ENCODE measurements at regions not wholly inside any gene's neighbourhood (a gene's known extent, or its start where the extent isn't known, plus 50 kb on each side); places are given as distances from the start of the nearest gene placed in this dataset.

GRCh38 chr5:158202801-158203200, 343.9 kb upstream of the CLINT1 start:
- no peaks in the 10 kb centered on the region for H3K9me3 ChIP-seq
- WGBS, 5 donors = 73 to 92% (median 89%) methylated on average over 7 of the region's 7 CpGs
- DNase-seq = no peak
- peaks cover 0 to 6% (median 0%) of the 10 kb centered on the region in 3 donors for H3K27me3 ChIP-seq
- H3K27ac ChIP-seq = no peak overlapping the region
- no peaks in the 10 kb centered on the region for H3K36me3 ChIP-seq
- H3K4me1 ChIP-seq = no peaks in the 10 kb centered on the region
- TF ChIP-seq POLR2AphosphoS5 (IDR thresholded peaks at IDR 0.05) (no peak), POLR2A (IDR thresholded peaks at IDR 0.05) (no peak), EP300 (IDR thresholded peaks at IDR 0.05) (no peak)
- TF ChIP-seq, protein P1, sequence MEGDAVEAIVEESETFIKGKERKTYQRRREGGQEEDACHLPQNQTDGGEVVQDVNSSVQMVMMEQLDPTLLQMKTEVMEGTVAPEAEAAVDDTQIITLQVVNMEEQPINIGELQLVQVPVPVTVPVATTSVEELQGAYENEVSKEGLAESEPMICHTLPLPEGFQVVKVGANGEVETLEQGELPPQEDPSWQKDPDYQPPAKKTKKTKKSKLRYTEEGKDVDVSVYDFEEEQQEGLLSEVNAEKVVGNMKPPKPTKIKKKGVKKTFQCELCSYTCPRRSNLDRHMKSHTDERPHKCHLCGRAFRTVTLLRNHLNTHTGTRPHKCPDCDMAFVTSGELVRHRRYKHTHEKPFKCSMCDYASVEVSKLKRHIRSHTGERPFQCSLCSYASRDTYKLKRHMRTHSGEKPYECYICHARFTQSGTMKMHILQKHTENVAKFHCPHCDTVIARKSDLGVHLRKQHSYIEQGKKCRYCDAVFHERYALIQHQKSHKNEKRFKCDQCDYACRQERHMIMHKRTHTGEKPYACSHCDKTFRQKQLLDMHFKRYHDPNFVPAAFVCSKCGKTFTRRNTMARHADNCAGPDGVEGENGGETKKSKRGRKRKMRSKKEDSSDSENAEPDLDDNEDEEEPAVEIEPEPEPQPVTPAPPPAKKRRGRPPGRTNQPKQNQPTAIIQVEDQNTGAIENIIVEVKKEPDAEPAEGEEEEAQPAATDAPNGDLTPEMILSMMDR (IDR thresholded peaks at IDR 0.05) = no peak
- H3K4me3 ChIP-seq = no peak overlapping the region
- intact Hi-C loops (cut with DNase I; ENCODE audit: low total_unique reads) = no loop called here

GRCh38 chr5:158200619-158201018, 341.7 kb upstream of the CLINT1 start:
- TF ChIP-seq POLR2A (IDR thresholded peaks at IDR 0.05) (no peak), POLR2AphosphoS5 (IDR thresholded peaks at IDR 0.05) (no peak), EP300 (IDR thresholded peaks at IDR 0.05) (no peak)
- TF ChIP-seq, protein P1 (IDR thresholded peaks at IDR 0.05) = no peak
- Histone ChIP-seq H3K36me3 (no peaks in the 10 kb centered on the region), H3K27me3 (peaks cover 0 to 6% (median 0%) of the 10 kb centered on the region in 3 donors), H3K4me3 (no peak overlapping the region), H3K27ac (no peak overlapping the region), H3K9me3 (no peaks in the 10 kb centered on the region), H3K4me1 (no peaks in the 10 kb centered on the region)
- peak in 1 of 2 donors; percentile 31 for DNase-seq
- 72 to 91% (median 80%) methylated on average over 4 of the region's 4 CpGs for WGBS, 5 donors
- intact Hi-C loops (cut with DNase I; ENCODE audit: low total_unique reads) = no loop called here

DNA sequence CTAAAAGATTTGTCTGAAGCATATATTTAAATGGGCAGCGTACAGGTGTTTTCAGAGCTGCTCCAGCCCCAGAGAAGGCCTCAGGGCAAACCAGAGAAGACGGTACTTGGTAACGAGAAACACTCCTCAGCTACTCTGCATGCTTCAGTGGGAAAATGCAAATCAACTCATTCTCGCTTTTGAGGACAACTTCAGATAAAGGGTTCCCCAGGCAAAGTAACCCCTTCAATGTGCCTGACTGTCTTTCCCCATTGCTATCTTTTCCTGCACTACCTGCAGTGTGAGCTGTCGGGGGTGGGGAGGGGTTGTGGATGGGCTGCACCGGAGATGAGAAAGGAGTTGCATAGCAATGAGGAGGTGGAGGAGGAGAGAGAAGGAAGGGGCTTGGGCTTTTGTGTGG, 339.7 kb upstream of the CLINT1 start:
- H3K4me1 ChIP-seq = no peaks in the 10 kb centered on the region
- H3K9me3 ChIP-seq = no peaks in the 10 kb centered on the region
- no peak overlapping the region for H3K27ac ChIP-seq
- H3K27me3 ChIP-seq = peaks cover 0 to 4% (median 0%) of the 10 kb centered on the region in 3 donors
- DNase-seq = no peak
- WGBS, 5 donors = 70 to 84% (median 74%) methylated on average over 6 of the region's 6 CpGs
- H3K4me3 ChIP-seq = no peak overlapping the region
- TF ChIP-seq EP300 (IDR thresholded peaks at IDR 0.05) (no peak), POLR2A (IDR thresholded peaks at IDR 0.05) (no peak), POLR2AphosphoS5 (IDR thresholded peaks at IDR 0.05) (no peak)
- TF ChIP-seq, protein P1 (IDR thresholded peaks at IDR 0.05) = no peak
- intact Hi-C loops (cut with DNase I; ENCODE audit: low total_unique reads) = no loop called here
- no peaks in the 10 kb centered on the region for H3K36me3 ChIP-seq

DNA sequence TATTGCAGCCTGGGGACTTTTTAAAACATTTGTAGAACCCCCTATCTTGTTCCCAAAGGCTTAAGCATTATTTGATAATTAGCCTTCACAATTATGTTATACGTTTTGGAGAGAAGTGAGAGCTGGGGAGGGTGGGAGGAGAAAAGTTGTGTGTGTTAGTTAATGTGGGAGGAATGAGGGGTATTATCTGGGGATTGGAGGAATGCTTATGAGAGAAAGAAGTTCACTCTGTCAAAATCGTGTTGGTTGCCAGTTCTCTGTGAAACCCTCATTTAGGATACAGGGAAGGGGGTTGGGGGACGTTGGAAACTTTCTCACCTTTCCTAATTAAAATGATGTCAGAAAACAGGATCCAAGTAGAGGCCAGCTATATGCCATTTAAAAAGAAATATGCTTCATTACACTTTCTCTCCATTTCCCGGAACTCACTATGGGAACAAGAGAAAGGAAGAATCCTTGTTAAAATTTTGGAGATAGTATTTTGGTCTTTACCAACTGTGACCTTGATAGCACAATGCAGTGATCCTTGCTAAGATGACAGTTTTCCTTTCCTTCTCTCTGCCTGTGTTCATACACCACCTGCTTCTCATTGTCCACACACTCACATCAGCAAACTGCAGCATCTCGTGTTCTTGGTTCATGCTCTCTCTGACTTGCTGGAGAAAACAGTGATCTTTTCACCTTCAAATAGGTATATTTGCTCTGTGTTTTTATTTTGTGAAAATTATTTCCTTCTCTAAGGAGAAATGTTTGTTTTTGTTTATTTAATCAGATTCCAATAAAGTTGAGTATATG, 336.7 kb upstream of the CLINT1 start:
- intact Hi-C loops (cut with DNase I; ENCODE audit: low total_unique reads) = no loop called here
- H3K27ac ChIP-seq = no peak overlapping the region
- H3K36me3 ChIP-seq = no peaks in the 10 kb centered on the region
- H3K4me3 ChIP-seq = no peak overlapping the region
- TF ChIP-seq EP300 (IDR thresholded peaks at IDR 0.05) (no peak), POLR2AphosphoS5 (IDR thresholded peaks at IDR 0.05) (no peak), POLR2A (IDR thresholded peaks at IDR 0.05) (no peak)
- TF ChIP-seq, protein P1 (IDR thresholded peaks at IDR 0.05) = no peak
- no peaks in the 10 kb centered on the region for H3K27me3 ChIP-seq
- H3K9me3 ChIP-seq = peaks cover 0 to 4% (median 0%) of the 10 kb centered on the region in 4 donors
- DNase-seq = peak in 1 of 2 donors; percentile 56
- H3K4me1 ChIP-seq = no peaks in the 10 kb centered on the region
- WGBS, 5 donors = 52 to 58% (median 57%) methylated on average over 5 of the region's 5 CpGs
